LNCAP (cell line): ENCODE measurements at regions not wholly inside any gene's neighbourhood (a gene's known extent, or its start where the extent isn't known, plus 50 kb on each side); places are given as distances from the start of the nearest gene placed in this dataset.

ENCODE experiments used
- CTCF ChIP-seq: fragments of 450-650 bp; IDR thresholded peaks from 2 replicates; pipeline ENCODE4 v1.5.1; 2017; ENCODE audit warnings: mild to moderate bottlenecking

GRCh38 chr3:107206945-107207344 is 170.3 kb upstream of the CCDC54 start:
- no peak for TF ChIP-seq CTCF

- TF ChIP-seq CTCF: no peak
Observed at GRCh38 chr3:107208100-107208499, 169.1 kb upstream of the CCDC54 start.

- no peak for TF ChIP-seq CTCF
Observed at GRCh38 chr3:107208796-107209195, 168.4 kb upstream of the CCDC54 start.

GRCh38 chr3:107209302-107209990 is 167.8 kb upstream of the CCDC54 start:
- TF ChIP-seq CTCF: no peak

GRCh38 chr3:107211608-107212007 is 165.6 kb upstream of the CCDC54 start:
- no peak for TF ChIP-seq CTCF

- no peak for TF ChIP-seq CTCF
Observed at GRCh38 chr3:107212618-107213017, 164.6 kb upstream of the CCDC54 start.

- TF ChIP-seq CTCF: no peak
Observed at GRCh38 chr3:107213044-107213669, 164.1 kb upstream of the CCDC54 start.

- no peak for TF ChIP-seq CTCF
Observed at GRCh38 chr3:107216229-107216628, 161.0 kb upstream of the CCDC54 start.
